Breast epithelium (tissue), 4 donors: ENCODE measurements at regions not wholly inside any gene's neighbourhood (a gene's known extent, or its start where the extent isn't known, plus 50 kb on each side); places are given as distances from the start of the nearest gene placed in this dataset.

Experiments
- DNase-seq, 2 donors: peaks; one replicate each; pipeline ENCODE4 v3.0.0-alpha.2; 2019; ENCODE audit warnings: low spot score in 2 of 2
- H3K27ac ChIP-seq, 2 donors: fragments of 200-600 bp; sonication (generic) in 1 of 2; one replicate each; pipeline ENCODE4 v1.5.1; 2016 to 2019; ENCODE audit warnings: mild to moderate bottlenecking in 1 of 2
- H3K27me3 ChIP-seq, 2 donors: fragments of 200-600 bp; sonication (generic) in 1 of 2; one replicate each; pipeline versions ENCODE4 v1.5.1 to v1.6.0; 2017 to 2019; ENCODE audit warnings: control low read depth in 1 of 2, mild to moderate bottlenecking in 1 of 2
- H3K36me3 ChIP-seq: fragments of 200-600 bp; one replicate; pipeline ENCODE4 v1.5.1; 2019
- H3K4me1 ChIP-seq, 2 donors: fragments of 200-600 bp; sonication (generic); one replicate each; pipeline ENCODE4 v1.5.1; 2016 to 2019; ENCODE audit warnings: control low read depth in 1 of 2
- H3K4me3 ChIP-seq, 3 donors: fragments of 200-600 bp; sonication (generic); 1 replicate in 2 of 3; 2 replicates in 1 of 3; pipeline ENCODE4 v1.5.1; 2016 to 2019; ENCODE audit warnings: mild to moderate bottlenecking in 3 of 3, moderate library complexity in 2 of 3
- H3K9me3 ChIP-seq, 2 donors: fragments of 200-600 bp; sonication (generic) in 1 of 2; one replicate each; pipeline ENCODE4 v1.5.1; 2016 to 2019; ENCODE audit warnings: control low read depth in 1 of 2
- CTCF ChIP-seq, 3 donors: fragments of 450-650 bp; IDR thresholded peaks; one replicate each; pipeline ENCODE4 v1.5.1; 2016 to 2017; ENCODE audit warnings: antibody characterized with exemption in 3 of 3, mild to moderate bottlenecking in 3 of 3, moderate library complexity in 3 of 3
- POLR2A ChIP-seq: fragments of 450-650 bp; IDR thresholded peaks from one replicate; pipeline ENCODE4 v1.6.1; 2016; ENCODE audit warnings: antibody characterized with exemption, mild to moderate bottlenecking, moderate library complexity
- POLR2AphosphoS5 ChIP-seq, 3 donors: sonication (generic); formaldehyde crosslinking; IDR thresholded peaks; one replicate each; pipeline ENCODE4 v1.6.1; 2017; ENCODE audit warnings: antibody characterized with exemption in 3 of 3
- intact Hi-C: fragments of 100-400 bp; cut with DNase I; formaldehyde crosslinking; loops from one replicate; pipeline ENCODE4 v1.15.1; 2023; ENCODE audit warnings: low total_unique reads

DNA sequence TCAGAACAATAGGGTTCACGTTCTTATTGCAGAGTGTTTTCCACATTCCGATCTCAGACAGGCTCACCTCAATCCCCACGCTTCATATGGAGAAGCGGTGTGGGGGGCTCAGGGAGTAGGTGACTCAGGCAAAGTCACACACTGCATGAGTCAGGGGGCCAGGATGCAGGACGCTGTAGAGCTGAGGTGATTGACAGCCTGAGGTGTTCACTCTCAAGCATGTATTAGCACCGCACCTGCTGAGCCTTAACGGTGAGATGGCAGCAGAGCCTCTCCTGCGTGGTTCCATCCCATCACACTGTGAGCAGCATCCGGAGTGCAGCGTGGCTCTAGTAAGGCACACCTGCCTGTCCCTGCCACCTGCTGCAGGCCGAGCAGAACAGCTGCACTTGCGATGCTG, 194.0 kb downstream of the IRX2 start:
- no peak overlapping the region for H3K4me3 ChIP-seq
- no peaks in the 10 kb centered on the region for H3K4me1 ChIP-seq
- intact Hi-C loops, result no loop called here
- no peak overlapping the region for H3K27ac ChIP-seq
- no peaks in the 10 kb centered on the region for H3K36me3 ChIP-seq
- no peak for TF ChIP-seq POLR2AphosphoS5 (IDR thresholded peaks at IDR 0.05)
- TF ChIP-seq CTCF (IDR thresholded peaks at IDR 0.05), result no peak
- TF ChIP-seq POLR2A, result no peak
- H3K27me3 ChIP-seq, result no peaks in the 10 kb centered on the region
- H3K9me3 ChIP-seq, result peaks cover 13 to 20% of the 10 kb centered on the region in 2 donors
- DNase-seq, result no peak

DNA sequence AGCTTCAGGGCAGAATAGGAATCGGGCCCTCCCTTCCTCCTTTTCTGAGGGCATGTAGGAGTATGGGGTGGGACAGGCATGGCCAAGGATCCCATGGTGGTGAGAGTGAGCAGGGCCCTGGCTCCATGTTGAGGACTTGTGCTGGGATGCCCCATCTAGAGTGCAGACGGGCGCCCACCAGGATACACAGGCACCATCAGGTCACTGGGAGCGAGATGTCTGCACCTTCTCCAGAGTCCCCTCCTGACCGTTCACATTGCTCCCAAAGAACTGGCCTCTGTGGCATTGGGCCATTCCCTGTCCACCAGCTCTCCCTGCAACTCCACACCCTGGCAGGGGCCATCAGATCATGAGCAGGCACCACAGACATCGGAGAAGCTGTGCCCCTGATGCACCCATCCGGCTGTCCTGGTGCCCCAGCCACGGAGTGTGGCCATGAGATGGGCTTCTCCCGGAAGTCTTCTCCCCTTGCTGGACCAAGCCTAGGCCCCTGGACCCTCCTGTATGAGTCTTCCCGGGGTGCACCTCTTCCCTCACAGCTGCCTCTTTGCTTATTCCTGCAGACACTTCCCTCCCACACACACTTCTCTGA, 195.0 kb downstream of the IRX2 start:
- no peaks in the 10 kb centered on the region for H3K27me3 ChIP-seq
- H3K9me3 ChIP-seq, result peaks cover 13 to 20% of the 10 kb centered on the region in 2 donors
- no peak for DNase-seq
- H3K36me3 ChIP-seq, result no peaks in the 10 kb centered on the region
- H3K27ac ChIP-seq, result no peak overlapping the region
- no peaks in the 10 kb centered on the region for H3K4me1 ChIP-seq
- H3K4me3 ChIP-seq, result no peak overlapping the region
- no peak for TF ChIP-seq CTCF (IDR thresholded peaks at IDR 0.05)
- TF ChIP-seq POLR2A, result no peak
- intact Hi-C loops, result no loop called here

DNA sequence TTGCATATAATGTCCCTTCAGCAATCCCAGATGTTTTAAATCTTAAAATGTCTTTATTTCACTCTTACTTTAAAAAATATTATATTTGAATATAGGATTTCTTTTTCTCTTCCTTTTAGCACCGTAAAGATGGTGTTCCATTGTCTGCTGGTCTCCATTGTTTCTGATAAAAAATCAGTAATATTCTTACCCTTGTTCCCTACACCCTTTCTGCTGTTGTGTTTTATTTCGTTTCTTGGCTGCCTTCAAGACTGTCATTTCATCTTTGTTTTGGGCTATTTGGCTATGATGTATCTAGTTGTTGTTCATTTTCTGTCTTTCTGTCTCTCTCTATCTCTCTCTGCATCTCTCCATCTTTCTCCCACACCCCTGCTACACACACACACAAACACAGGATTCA, 197.9 kb downstream of the IRX2 start:
- TF ChIP-seq POLR2AphosphoS5 (IDR thresholded peaks at IDR 0.05) (no peak), CTCF (IDR thresholded peaks at IDR 0.05) (no peak), POLR2A (no peak)
- H3K27ac ChIP-seq, result no peak overlapping the region
- intact Hi-C loops, result no loop called here
- H3K27me3 ChIP-seq, result no peaks in the 10 kb centered on the region
- no peaks in the 10 kb centered on the region for H3K36me3 ChIP-seq
- H3K9me3 ChIP-seq, result peaks cover 13 to 20% of the 10 kb centered on the region in 2 donors
- no peak overlapping the region for H3K4me3 ChIP-seq
- no peak for DNase-seq
- H3K4me1 ChIP-seq, result no peaks in the 10 kb centered on the region

DNA sequence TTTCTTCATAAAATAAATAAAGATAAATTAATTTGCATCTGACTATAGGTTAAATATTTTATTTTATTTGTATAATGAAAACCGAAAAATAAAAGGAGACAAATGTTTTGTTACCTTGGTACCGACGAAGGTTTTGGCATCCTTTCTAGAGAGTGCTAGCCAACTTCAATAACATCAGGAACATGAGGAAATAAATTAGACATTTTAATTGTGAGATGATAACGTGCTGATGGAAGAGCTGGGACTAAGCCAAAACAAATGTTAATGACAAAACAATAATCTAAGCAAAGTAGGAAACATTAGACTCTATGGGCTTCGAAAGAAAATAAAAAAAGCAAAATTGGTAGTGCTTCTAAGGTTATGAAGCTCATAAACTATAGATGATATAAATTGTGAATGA, 201.0 kb downstream of the IRX2 start:
- Histone ChIP-seq H3K9me3 (peaks cover 13 to 20% of the 10 kb centered on the region in 2 donors), H3K27me3 (no peaks in the 10 kb centered on the region), H3K36me3 (no peaks in the 10 kb centered on the region), H3K4me1 (no peaks in the 10 kb centered on the region), H3K27ac (no peak overlapping the region), H3K4me3 (no peak overlapping the region)
- intact Hi-C loops, result no loop called here
- no peak for TF ChIP-seq POLR2AphosphoS5 (IDR thresholded peaks at IDR 0.05)
- TF ChIP-seq CTCF (IDR thresholded peaks at IDR 0.05), result no peak
- no peak for TF ChIP-seq POLR2A
- no peak for DNase-seq

- H3K4me3 ChIP-seq, result no peak overlapping the region
- no peak overlapping the region for H3K27ac ChIP-seq
- H3K27me3 ChIP-seq, result no peaks in the 10 kb centered on the region
- H3K4me1 ChIP-seq, result no peaks in the 10 kb centered on the region
- H3K9me3 ChIP-seq, result peaks cover 11 to 18% of the 10 kb centered on the region in 2 donors
- TF ChIP-seq CTCF (IDR thresholded peaks at IDR 0.05), result no peak
- no peaks in the 10 kb centered on the region for H3K36me3 ChIP-seq
- DNase-seq, result no peak
- intact Hi-C loops, result no loop called here
These were observed 201.6 kb downstream of the IRX2 start for GRCh38 chr5:2549900-2550299.
